ENCODE measurements at regions not wholly inside any gene's neighbourhood (a gene's known extent, or its start where the extent isn't known, plus 50 kb on each side); places are given as distances from the start of the nearest gene placed in this dataset.

- H3K4me3 Mint-ChIP-seq, result no peak overlapping the region
- no peaks in the 10 kb centered on the region for H3K9me3 Mint-ChIP-seq
- H3K27me3 Mint-ChIP-seq, result peaks cover 5% of the 10 kb centered on the region
- H3K27ac Mint-ChIP-seq, result no peak overlapping the region
- no peaks in the 10 kb centered on the region for H3K36me3 Mint-ChIP-seq (ENCODE audit: low read depth)
- intact Hi-C loops (cut with micrococcal nuclease), result no loop called here
- peaks cover 44% of the 10 kb centered on the region for H3K4me1 Mint-ChIP-seq (ENCODE audit: low read depth)
Observed at GRCh38 chr4:140247237-140247636, 93.3 kb upstream of the MAML3 start.

- intact Hi-C loops (cut with micrococcal nuclease), result no loop called here
- H3K4me1 Mint-ChIP-seq (ENCODE audit: low read depth), result peaks cover 42% of the 10 kb centered on the region
- H3K27me3 Mint-ChIP-seq, result no peaks in the 10 kb centered on the region
- H3K9me3 Mint-ChIP-seq, result no peaks in the 10 kb centered on the region
- no peaks in the 10 kb centered on the region for H3K36me3 Mint-ChIP-seq (ENCODE audit: low read depth)
- H3K4me3 Mint-ChIP-seq, result no peak overlapping the region
- H3K27ac Mint-ChIP-seq, result no peak overlapping the region
Observed at GRCh38 chr4:140246216-140246615, 92.2 kb upstream of the MAML3 start.

GRCh38 chr4:140244328-140244727 lies 90.3 kb upstream of the MAML3 start:
- Mint-ChIP-seq H3K4me3 (no peak overlapping the region), H3K9me3 (no peaks in the 10 kb centered on the region), H3K4me1 (ENCODE audit: low read depth) (peaks cover 50% of the 10 kb centered on the region), H3K27me3 (no peaks in the 10 kb centered on the region), H3K27ac (no peak overlapping the region), H3K36me3 (ENCODE audit: low read depth) (no peaks in the 10 kb centered on the region)
- intact Hi-C loops (cut with micrococcal nuclease), result no loop called here

- intact Hi-C loops (cut with micrococcal nuclease), result no loop called here
- Mint-ChIP-seq H3K9me3 (no peaks in the 10 kb centered on the region), H3K36me3 (ENCODE audit: low read depth) (no peaks in the 10 kb centered on the region), H3K27ac (peak overlapping the region; percentile 56), H3K4me1 (ENCODE audit: low read depth) (peaks cover 55% of the 10 kb centered on the region), H3K27me3 (no peaks in the 10 kb centered on the region), H3K4me3 (peak overlapping the region; percentile 33)
Observed at GRCh38 chr4:140243278-140243753, 89.3 kb upstream of the MAML3 start.

- intact Hi-C loops (cut with micrococcal nuclease), result no loop called here
- H3K36me3 Mint-ChIP-seq (ENCODE audit: low read depth), result no peaks in the 10 kb centered on the region
- H3K9me3 Mint-ChIP-seq, result no peaks in the 10 kb centered on the region
- no peaks in the 10 kb centered on the region for H3K27me3 Mint-ChIP-seq
- H3K4me1 Mint-ChIP-seq (ENCODE audit: low read depth), result peaks cover 62% of the 10 kb centered on the region
- H3K4me3 Mint-ChIP-seq, result peak overlapping the region; percentile 33
- peak overlapping the region; percentile 56 for H3K27ac Mint-ChIP-seq
Observed at GRCh38 chr4:140242357-140243277, 88.6 kb upstream of the MAML3 start.

GRCh38 chr4:140240237-140240636 lies 86.3 kb upstream of the MAML3 start:
- Mint-ChIP-seq H3K36me3 (ENCODE audit: low read depth) (no peaks in the 10 kb centered on the region), H3K4me3 (no peak overlapping the region), H3K27me3 (no peaks in the 10 kb centered on the region), H3K4me1 (ENCODE audit: low read depth) (peaks cover 79% of the 10 kb centered on the region), H3K27ac (no peak overlapping the region), H3K9me3 (no peaks in the 10 kb centered on the region)
- intact Hi-C loops (cut with micrococcal nuclease), result no loop called here

- H3K4me1 Mint-ChIP-seq (ENCODE audit: low read depth), result peaks cover 80% of the 10 kb centered on the region
- intact Hi-C loops (cut with micrococcal nuclease), result no loop called here
- no peaks in the 10 kb centered on the region for H3K27me3 Mint-ChIP-seq
- H3K27ac Mint-ChIP-seq, result peak overlapping the region; percentile 93
- no peaks in the 10 kb centered on the region for H3K36me3 Mint-ChIP-seq (ENCODE audit: low read depth)
- H3K9me3 Mint-ChIP-seq, result no peaks in the 10 kb centered on the region
- no peak overlapping the region for H3K4me3 Mint-ChIP-seq
Observed at GRCh38 chr4:140239311-140239710, 85.3 kb upstream of the MAML3 start.

- Mint-ChIP-seq H3K27ac (peak overlapping the region; percentile 93), H3K27me3 (no peaks in the 10 kb centered on the region), H3K4me3 (peak overlapping the region; percentile 65), H3K36me3 (ENCODE audit: low read depth) (no peaks in the 10 kb centered on the region), H3K4me1 (ENCODE audit: low read depth) (peaks cover 74% of the 10 kb centered on the region), H3K9me3 (no peaks in the 10 kb centered on the region)
- intact Hi-C loops (cut with micrococcal nuclease), result no loop called here
Observed at GRCh38 chr4:140238351-140239056, 84.5 kb upstream of the MAML3 start.

GRCh38 chr4:140237616-140238350 lies 83.8 kb upstream of the MAML3 start:
- Mint-ChIP-seq H3K27me3 (no peaks in the 10 kb centered on the region), H3K9me3 (no peaks in the 10 kb centered on the region), H3K36me3 (ENCODE audit: low read depth) (no peaks in the 10 kb centered on the region), H3K4me1 (ENCODE audit: low read depth) (peaks cover 67% of the 10 kb centered on the region), H3K27ac (peak overlapping the region; percentile 93), H3K4me3 (peak overlapping the region; percentile 65)
- intact Hi-C loops (cut with micrococcal nuclease), result no loop called here

- peaks cover 57% of the 10 kb centered on the region for H3K4me1 Mint-ChIP-seq (ENCODE audit: low read depth)
- no peaks in the 10 kb centered on the region for H3K36me3 Mint-ChIP-seq (ENCODE audit: low read depth)
- no peak overlapping the region for H3K4me3 Mint-ChIP-seq
- H3K27ac Mint-ChIP-seq, result peak overlapping the region; percentile 93
- H3K27me3 Mint-ChIP-seq, result no peaks in the 10 kb centered on the region
- intact Hi-C loops (cut with micrococcal nuclease), result no loop called here
- H3K9me3 Mint-ChIP-seq, result no peaks in the 10 kb centered on the region
Observed at GRCh38 chr4:140236654-140237169, 82.7 kb upstream of the MAML3 start.

GRCh38 chr4:140234697-140235060 lies 80.7 kb upstream of the MAML3 start:
- intact Hi-C loops (cut with micrococcal nuclease), result no loop called here
- Mint-ChIP-seq H3K4me1 (ENCODE audit: low read depth) (peaks cover 44% of the 10 kb centered on the region), H3K9me3 (no peaks in the 10 kb centered on the region), H3K27me3 (peaks cover 2% of the 10 kb centered on the region), H3K4me3 (no peak overlapping the region), H3K27ac (no peak overlapping the region), H3K36me3 (ENCODE audit: low read depth) (no peaks in the 10 kb centered on the region)

GRCh38 chr4:140233791-140234696 lies 80.1 kb upstream of the MAML3 start:
- H3K4me3 Mint-ChIP-seq, result no peak overlapping the region
- H3K4me1 Mint-ChIP-seq (ENCODE audit: low read depth), result peaks cover 38% of the 10 kb centered on the region
- intact Hi-C loops (cut with micrococcal nuclease), result no loop called here
- H3K27ac Mint-ChIP-seq, result no peak overlapping the region
- no peaks in the 10 kb centered on the region for H3K36me3 Mint-ChIP-seq (ENCODE audit: low read depth)
- H3K9me3 Mint-ChIP-seq, result no peaks in the 10 kb centered on the region
- H3K27me3 Mint-ChIP-seq, result peaks cover 2% of the 10 kb centered on the region

- H3K4me3 Mint-ChIP-seq, result no peak overlapping the region
- no peaks in the 10 kb centered on the region for H3K36me3 Mint-ChIP-seq (ENCODE audit: low read depth)
- H3K27me3 Mint-ChIP-seq, result peaks cover 2% of the 10 kb centered on the region
- H3K27ac Mint-ChIP-seq, result no peak overlapping the region
- peaks cover 6% of the 10 kb centered on the region for H3K4me1 Mint-ChIP-seq (ENCODE audit: low read depth)
- intact Hi-C loops (cut with micrococcal nuclease), result no loop called here
- no peaks in the 10 kb centered on the region for H3K9me3 Mint-ChIP-seq
Observed at GRCh38 chr4:140229881-140230280, 75.9 kb upstream of the MAML3 start.
